GM20000 (cell line): ENCODE measurements at regions not wholly inside any gene's neighbourhood (a gene's known extent, or its start where the extent isn't known, plus 50 kb on each side); places are given as distances from the start of the nearest gene placed in this dataset.

Source experiments
- DNase-seq: peaks from one replicate; pipeline ENCODE4 v3.0.0; 2012; ENCODE audit warnings: low spot score
- CTCF ChIP-seq: IDR thresholded peaks from 2 replicates; pipeline ENCODE4 v1.5.1; 2012; ENCODE audit warnings: mild to moderate bottlenecking, control low read depth; ENCODE audit errors: extremely low read depth, missing control alignments

- no peak for TF ChIP-seq CTCF
- no peak for DNase-seq
Observed at GRCh38 chrX:43500246-43500645, 155.9 kb upstream of the MAOA start.

- DNase-seq = no peak
- no peak for TF ChIP-seq CTCF
Observed at GRCh38 chrX:43500996-43501694, 155.0 kb upstream of the MAOA start.

- no peak for TF ChIP-seq CTCF
- DNase-seq = no peak
Observed at GRCh38 chrX:43504394-43504793, 151.7 kb upstream of the MAOA start.

- TF ChIP-seq CTCF = no peak
- DNase-seq = no peak
Observed at GRCh38 chrX:43505769-43506168, 150.3 kb upstream of the MAOA start.

GRCh38 chrX:43508694-43509093 is 147.4 kb upstream of the MAOA start:
- no peak for DNase-seq
- no peak for TF ChIP-seq CTCF

- DNase-seq = no peak
- TF ChIP-seq CTCF = no peak
Observed at GRCh38 chrX:43510209-43510608, 145.9 kb upstream of the MAOA start.

GRCh38 chrX:43513085-43513484 is 143.0 kb upstream of the MAOA start:
- no peak for TF ChIP-seq CTCF
- no peak for DNase-seq
